SK-N-SH (cell line): ENCODE measurements at regions not wholly inside any gene's neighbourhood (a gene's known extent, or its start where the extent isn't known, plus 50 kb on each side); places are given as distances from the start of the nearest gene placed in this dataset.

Experiments used
- CTCF ChIA-PET: fragments of 300-600, 350-600 bp; formaldehyde crosslinking; extraction: SDS; loops from one replicate; lab custom pipeline; 2021; lab: Yijun Ruan, JAX
- POLR2A ChIA-PET: fragments of 350-600 bp; sonication (Branson Sonifier 250); formaldehyde crosslinking; extraction: SDS; loops from one replicate; lab custom pipeline; 2020; ENCODE audit warnings: antibody characterized with exemption, inconsistent platforms; lab: Yijun Ruan, JAX
- DNase-seq: peaks from one replicate; pipeline ENCODE4 v3.0.0; 2012
- H2AFZ ChIP-seq: fragments of 200-600 bp; sonication (generic); 2 replicates; pipeline ENCODE4 v1.8.1; 2016; ENCODE audit warnings: antibody characterized with exemption, mild to moderate bottlenecking, low read depth
- H3F3A ChIP-seq: fragments of 200-600 bp; sonication (generic); replicated peaks from 2 replicates; pipeline ENCODE3; 2016; ENCODE audit warnings: antibody characterized with exemption, mild to moderate bottlenecking; ENCODE audit not compliant: insufficient read depth
- H3K27ac ChIP-seq, 2 experiments: fragments of 200-500 bp in 1 of 2; fragments of 200-600 bp in 1 of 2; sonication (Bioruptor generic) in 1 of 2; sonication (generic), shearing (Covaris generic) in 1 of 2; 2 replicates each; pipeline versions ENCODE4 v1.5.1 to v1.6.1; 2014 to 2016; ENCODE audit warnings: low read depth in 2 of 2, inconsistent platforms in 1 of 2, low read length in 1 of 2, mild to moderate bottlenecking in 1 of 2, mixed read lengths in 1 of 2
- H3K27me3 ChIP-seq: fragments of 200-600 bp; sonication (generic), shearing (Covaris generic); 2 replicates; pipeline ENCODE4 v1.6.1; 2016; ENCODE audit warnings: mixed run types; ENCODE audit not compliant: insufficient read depth
- H3K36me3 ChIP-seq, 2 experiments: fragments of 200-500 bp in 1 of 2; fragments of 200-600 bp in 1 of 2; sonication (Bioruptor generic) in 1 of 2; sonication (generic) in 1 of 2; replicated peaks in 1 of 2; 2 replicates each; pipeline versions ENCODE3 to v1.5.1; 2014 to 2016; ENCODE audit warnings: low read length in 1 of 2, mild to moderate bottlenecking in 1 of 2; ENCODE audit not compliant: insufficient read depth in 2 of 2, control insufficient read depth in 1 of 2
- H3K4me1 ChIP-seq, 2 experiments: fragments of 200-500 bp in 1 of 2; fragments of 200-600 bp in 1 of 2; sonication (Bioruptor generic) in 1 of 2; sonication (generic), shearing (Covaris generic) in 1 of 2; 2 replicates each; pipeline versions ENCODE4 v1.5.1 to v1.6.1; 2014 to 2016; ENCODE audit warnings: low read depth in 1 of 2, low read length in 1 of 2, mixed run types in 1 of 2; ENCODE audit not compliant: insufficient read depth in 2 of 2, control insufficient read depth in 1 of 2
- H3K4me2 ChIP-seq: fragments of 200-600 bp; sonication (generic), shearing (Covaris generic); 2 replicates; pipeline ENCODE4 v1.6.1; 2017; ENCODE audit warnings: mixed run types
- H3K4me3 ChIP-seq, 2 experiments: fragments of 200-500 bp in 1 of 2; fragments of 200-600 bp in 1 of 2; sonication (Bioruptor generic) in 1 of 2; sonication (generic), shearing (Covaris generic) in 1 of 2; 2 replicates each; pipeline versions ENCODE4 v1.5.1 to v1.8.1; 2014 to 2016; ENCODE audit warnings: low read depth in 2 of 2, inconsistent platforms in 1 of 2, low read length in 1 of 2, mild to moderate bottlenecking in 1 of 2, mixed read lengths in 1 of 2, moderate library complexity in 1 of 2
- H3K79me2 ChIP-seq: fragments of 200-600 bp; sonication (generic); 2 replicates; pipeline ENCODE4 v1.8.1; 2017; ENCODE audit warnings: mild to moderate bottlenecking; ENCODE audit not compliant: insufficient read depth
- H3K9ac ChIP-seq: fragments of 200-600 bp; sonication (generic); 2 replicates; pipeline ENCODE4 v1.6.1; 2017; ENCODE audit warnings: mixed run types
- H3K9me2 ChIP-seq: fragments of 200-600 bp; sonication (generic); 2 replicates; pipeline ENCODE4 v1.6.1; 2017; ENCODE audit warnings: mixed run types
- H3K9me3 ChIP-seq: fragments of 200-600 bp; sonication (generic); 2 replicates; pipeline ENCODE4 v1.6.1; 2017; ENCODE audit warnings: mixed run types, mild to moderate bottlenecking, moderate library complexity
- H4K20me1 ChIP-seq: fragments of 200-600 bp; sonication (generic); 2 replicates; pipeline ENCODE4 v1.6.1; 2017; ENCODE audit warnings: mild to moderate bottlenecking, mixed run types; ENCODE audit not compliant: insufficient read depth
- CTCF ChIP-seq: fragments of 200-600 bp; sonication (generic); IDR thresholded peaks from 2 replicates; pipeline ENCODE4 v1.6.1; 2017; ENCODE audit warnings: antibody characterized with exemption, mild to moderate bottlenecking, moderate library complexity
- ELF1 ChIP-seq: IDR thresholded peaks from 2 replicates; pipeline ENCODE4 v1.4.0; 2012
- EP300 ChIP-seq, 2 experiments: IDR thresholded peaks; 2 replicates each; pipeline versions ENCODE4 v1.4.0 to v1.6.1; 2012; ENCODE audit warnings: borderline replicate concordance in 1 of 2, low read depth in 1 of 2, low read length in 1 of 2
- EZH2phosphoT487 ChIP-seq: fragments of 200-600 bp; sonication (generic); IDR thresholded peaks from 2 replicates; pipeline ENCODE4 v1.6.1; 2017; ENCODE audit warnings: low read depth, mixed run types, mild to moderate bottlenecking, antibody characterized with exemption, moderate library complexity, borderline replicate concordance
- FOXJ3 ChIP-seq: sonication (generic); formaldehyde crosslinking; IDR thresholded peaks from 2 replicates; pipeline ENCODE4 v1.5.1; 2020; ENCODE audit warnings: mild to moderate bottlenecking, missing genetic modification reagents
- FOXM1 ChIP-seq: IDR thresholded peaks from 2 replicates; pipeline ENCODE4 v1.4.0; 2012; ENCODE audit warnings: low read depth, mild to moderate bottlenecking
- IRF3 ChIP-seq: fragments of 150-350 bp; IDR thresholded peaks from 2 replicates; pipeline ENCODE4 v1.6.1; 2016; ENCODE audit warnings: mild to moderate bottlenecking, low read depth, low read length
- JUND ChIP-seq: IDR thresholded peaks from 2 replicates; pipeline ENCODE4 v1.4.0; 2012
- MAX ChIP-seq: IDR thresholded peaks from 2 replicates; pipeline ENCODE4 v1.4.0; 2012; ENCODE audit warnings: low read depth
- MEF2A ChIP-seq: IDR thresholded peaks from 2 replicates; pipeline ENCODE4 v1.4.0; 2012; ENCODE audit warnings: low read depth, borderline replicate concordance
- RCOR1 ChIP-seq: fragments of 150-350 bp; IDR thresholded peaks from 2 replicates; pipeline ENCODE4 v1.6.1; 2017; ENCODE audit warnings: antibody characterized with exemption, low read length
- RFX5 ChIP-seq: IDR thresholded peaks from 2 replicates; pipeline ENCODE4 v1.6.1; 2012; ENCODE audit warnings: mild to moderate bottlenecking, improper control_type of control experiment, low read length
- RXRA ChIP-seq: IDR thresholded peaks from 2 replicates; pipeline ENCODE4 v1.4.0; 2012; ENCODE audit warnings: low read depth, mild to moderate bottlenecking, borderline replicate concordance
- SIN3A ChIP-seq: IDR thresholded peaks from 2 replicates; pipeline ENCODE4 v1.6.1; 2012; ENCODE audit warnings: low read depth, mild to moderate bottlenecking, low read length, moderate library complexity, borderline replicate concordance
- TAF1 ChIP-seq: IDR thresholded peaks from 2 replicates; pipeline ENCODE4 v1.6.1; 2012; ENCODE audit warnings: low read depth, mild to moderate bottlenecking, low read length, moderate library complexity, borderline replicate concordance
- USF1 ChIP-seq: IDR thresholded peaks from 2 replicates; pipeline ENCODE4 v1.4.0; 2012; ENCODE audit warnings: low read depth, borderline replicate concordance
- ZBTB33 ChIP-seq: IDR thresholded peaks from 2 replicates; pipeline ENCODE4 v1.4.0; 2012; ENCODE audit warnings: low read depth, borderline replicate concordance
- WGBS: methylation state at CpG from one replicate; pipeline ENCODE4 v1.1.6; 2017; ENCODE audit warnings: low lambda C conversion rate; 5-methylcytosine and 5-hydroxymethylcytosine counted together

DNA sequence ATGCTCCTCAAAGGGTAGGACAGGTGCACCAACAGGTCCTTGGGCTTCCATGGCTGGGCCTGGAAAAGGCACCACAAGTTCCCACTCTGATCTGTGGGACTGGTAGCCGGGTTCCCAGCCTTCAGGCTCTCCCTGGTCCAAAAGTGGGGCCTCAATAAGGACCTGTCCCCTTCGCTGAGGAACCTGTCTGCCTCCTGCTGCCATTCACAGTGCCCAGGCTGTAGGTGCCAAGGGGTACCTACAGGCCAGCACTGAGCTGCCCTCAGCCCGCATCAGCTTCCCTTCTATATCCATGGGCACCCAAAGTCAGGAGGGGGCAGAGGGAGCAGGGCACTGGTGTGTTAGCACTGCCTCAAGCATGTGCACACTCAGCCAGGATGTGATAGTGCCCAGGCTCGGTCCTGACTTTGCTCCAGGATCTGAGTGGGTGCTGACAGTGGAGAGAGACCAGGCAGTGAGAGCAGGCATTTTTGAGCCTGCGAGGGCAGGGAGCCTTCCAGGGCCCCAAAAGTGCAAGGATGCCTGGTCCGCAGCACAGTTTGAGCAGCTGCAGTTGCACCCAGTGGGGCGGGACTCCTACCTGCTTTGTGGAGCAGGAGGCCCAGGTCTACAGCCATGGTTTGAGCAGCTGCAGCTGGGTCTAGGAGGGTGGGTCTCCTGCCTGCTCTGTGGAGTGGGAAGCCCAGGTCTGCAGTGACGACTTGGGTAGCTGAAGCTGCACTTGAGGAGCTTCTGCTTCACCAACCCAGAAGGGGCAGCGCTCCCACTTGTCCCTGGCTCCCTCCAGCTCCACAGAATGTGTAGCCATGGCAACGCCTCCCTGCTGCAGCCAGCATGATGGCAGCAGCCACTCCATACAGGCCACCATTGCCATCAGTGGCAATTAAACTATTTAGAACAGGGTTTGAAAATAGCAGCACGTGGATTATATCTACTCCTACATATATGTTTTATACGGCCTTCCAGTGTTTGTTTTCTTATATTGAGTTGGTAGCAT is 376.4 kb downstream of the KCTD8 start:
- Histone ChIP-seq H3K27ac (no peak overlapping the region), H3K4me3 (no peak overlapping the region), H3K27me3 (no peaks in the 10 kb centered on the region), H3K9me2 (no peaks in the 10 kb centered on the region), H3K36me3 (no peaks in the 10 kb centered on the region), H2AFZ (no peak overlapping the region), H3F3A (no peaks in the 10 kb centered on the region), H4K20me1 (no peaks in the 10 kb centered on the region), H3K79me2 (no peaks in the 10 kb centered on the region), H3K9ac (no peak overlapping the region), H3K4me1 (no peaks in the 10 kb centered on the region), H3K9me3 (no peaks in the 10 kb centered on the region), H3K4me2 (no peak overlapping the region)
- ChIA-PET CTCF (no interaction called here), POLR2A (no interaction called here)
- DNase-seq, result no peak
- TF ChIP-seq RCOR1 (no peak), MAX (no peak), EZH2phosphoT487 (no peak), RXRA (no peak), ZBTB33 (no peak), IRF3 (no peak), FOXJ3 (CRISPR knock-in tag) (no peak), FOXM1 (no peak), JUND (no peak), RFX5 (no peak), SIN3A (no peak), TAF1 (no peak), USF1 (no peak), ELF1 (no peak), CTCF (no peak), MEF2A (no peak), EP300 (IDR thresholded peaks at IDR 0.05; ENCODE audit: borderline replicate concordance in 1 of 2, low read depth in 1 of 2, low read length in 1 of 2) (no peak)
- 7% methylated on average over 7 of the region's 12 CpGs for WGBS
